Memory B cell (primary cell): ENCODE measurements at regions not wholly inside any gene's neighbourhood (a gene's known extent, or its start where the extent isn't known, plus 50 kb on each side); places are given as distances from the start of the nearest gene placed in this dataset.
A peak's percentile ranks its signal among the peaks of the same experiment; 100 is the strongest.
"Not testable (repeated sequence)": the region's sequence is repeated elsewhere in the genome, so short reads cannot be mapped to it uniquely, and the experiment has no call there.

Experiments used
- ATAC-seq: fragments of 150-1000 bp; cut with Tn5 transposase; 2 replicates; pipeline ENCODE4 v1.10.0; 2021; ENCODE audit warnings: low read depth, mild to moderate bottlenecking, moderate library complexity
- DNase-seq, 2 donors: peaks; one replicate each; pipeline ENCODE4 v3.0.0; 2022; ENCODE audit warnings: low spot score in 2 of 2
- H3K27ac Mint-ChIP-seq: one replicate; pipeline ENCODE4 v1.8.0; 2022; ENCODE audit warnings: mild to moderate bottlenecking, moderate library complexity, mixed read lengths
- H3K27me3 Mint-ChIP-seq: one replicate; pipeline ENCODE4 v1.8.0; 2022; ENCODE audit warnings: mixed read lengths
- H3K36me3 Mint-ChIP-seq: one replicate; pipeline ENCODE4 v1.8.0; 2022; ENCODE audit warnings: mild to moderate bottlenecking, mixed read lengths
- H3K4me1 Mint-ChIP-seq: one replicate; pipeline ENCODE4 v1.8.0; 2022; ENCODE audit warnings: mixed read lengths
- H3K4me3 Mint-ChIP-seq: one replicate; pipeline ENCODE4 v1.8.0; 2022; ENCODE audit warnings: mild to moderate bottlenecking, moderate library complexity, mixed read lengths
- H3K9me3 Mint-ChIP-seq: one replicate; pipeline ENCODE4 v1.8.0; 2022; ENCODE audit warnings: mixed read lengths

DNA sequence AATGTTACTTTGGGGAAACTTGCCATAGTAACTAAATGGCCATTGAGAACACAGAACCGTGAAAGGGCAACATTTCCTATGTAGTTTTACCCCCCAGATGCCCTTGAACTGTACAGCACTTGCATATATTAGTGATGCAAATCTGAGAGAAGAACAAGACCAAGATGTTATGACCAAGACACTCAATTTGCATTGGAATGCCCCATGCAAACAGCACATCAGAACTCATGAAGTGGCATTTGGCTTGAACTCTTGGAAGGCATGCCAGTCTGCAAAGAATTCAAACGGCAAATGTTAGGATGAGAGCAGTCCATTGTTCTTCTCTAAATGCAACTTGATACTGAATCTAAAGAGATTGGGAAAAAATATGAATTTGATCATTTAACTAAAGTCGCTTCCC is 139.4 kb upstream of the CXorf66 start:
- DNase-seq = no peak
- Mint-ChIP-seq H3K36me3 (no peaks in the 10 kb centered on the region), H3K4me1 (no peaks in the 10 kb centered on the region), H3K27ac (no peak overlapping the region), H3K27me3 (no peaks in the 10 kb centered on the region), H3K4me3 (no peak overlapping the region), H3K9me3 (no peaks in the 10 kb centered on the region)
- ATAC-seq = no peak

DNA sequence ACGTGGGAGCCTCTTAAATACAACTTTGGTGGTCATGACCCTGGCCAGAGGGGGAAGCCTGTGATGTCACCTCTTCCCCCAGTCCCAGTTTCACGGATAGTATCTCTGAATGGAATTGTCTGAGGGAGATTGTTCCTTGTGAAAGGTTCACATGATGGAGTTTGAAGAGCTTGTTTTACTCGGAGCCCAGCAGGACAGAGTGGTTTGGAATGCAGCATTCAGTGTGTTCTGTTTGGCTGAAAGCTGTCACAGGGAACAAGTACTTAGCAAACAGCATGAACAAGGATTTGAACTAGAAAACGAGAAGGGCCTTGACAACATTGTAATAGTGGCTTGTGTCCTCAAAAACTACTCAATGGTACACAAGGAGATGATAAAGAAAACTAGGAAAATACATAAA is 133.9 kb upstream of the CXorf66 start:
- no peaks in the 10 kb centered on the region for H3K4me1 Mint-ChIP-seq
- DNase-seq (no peak), ATAC-seq (no peak)
- no peak overlapping the region for H3K4me3 Mint-ChIP-seq
- H3K9me3 Mint-ChIP-seq = no peaks in the 10 kb centered on the region
- no peaks in the 10 kb centered on the region for H3K36me3 Mint-ChIP-seq
- H3K27me3 Mint-ChIP-seq = no peaks in the 10 kb centered on the region
- H3K27ac Mint-ChIP-seq = no peak overlapping the region

DNA sequence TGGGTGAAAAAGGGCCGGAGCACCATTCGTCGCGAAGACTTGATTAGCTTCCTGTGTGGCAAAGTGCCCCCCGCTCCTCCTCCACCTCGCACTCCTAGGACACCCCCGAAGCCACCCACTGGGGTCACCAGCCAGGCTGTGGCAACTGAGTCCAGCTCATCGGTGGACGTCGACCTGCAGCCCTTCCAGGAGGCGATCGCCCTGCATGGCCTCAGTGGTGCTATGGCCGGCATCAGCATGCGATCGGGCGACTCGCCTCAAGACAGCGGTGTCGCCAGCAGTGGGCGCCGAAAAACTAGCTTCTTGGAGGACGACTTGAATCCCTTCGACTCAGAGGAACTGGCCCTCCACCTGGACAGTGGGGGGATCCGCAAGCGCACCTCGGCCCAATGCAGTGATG is 126.8 kb upstream of the CXorf66 start:
- ATAC-seq (no peak), DNase-seq (no peak)
- Mint-ChIP-seq H3K4me1 (peaks cover 2% of the 10 kb centered on the region), H3K4me3 (no peak overlapping the region), H3K27me3 (peaks cover 1% of the 10 kb centered on the region), H3K9me3 (no peaks in the 10 kb centered on the region), H3K27ac (no peak overlapping the region), H3K36me3 (no peaks in the 10 kb centered on the region)

DNA sequence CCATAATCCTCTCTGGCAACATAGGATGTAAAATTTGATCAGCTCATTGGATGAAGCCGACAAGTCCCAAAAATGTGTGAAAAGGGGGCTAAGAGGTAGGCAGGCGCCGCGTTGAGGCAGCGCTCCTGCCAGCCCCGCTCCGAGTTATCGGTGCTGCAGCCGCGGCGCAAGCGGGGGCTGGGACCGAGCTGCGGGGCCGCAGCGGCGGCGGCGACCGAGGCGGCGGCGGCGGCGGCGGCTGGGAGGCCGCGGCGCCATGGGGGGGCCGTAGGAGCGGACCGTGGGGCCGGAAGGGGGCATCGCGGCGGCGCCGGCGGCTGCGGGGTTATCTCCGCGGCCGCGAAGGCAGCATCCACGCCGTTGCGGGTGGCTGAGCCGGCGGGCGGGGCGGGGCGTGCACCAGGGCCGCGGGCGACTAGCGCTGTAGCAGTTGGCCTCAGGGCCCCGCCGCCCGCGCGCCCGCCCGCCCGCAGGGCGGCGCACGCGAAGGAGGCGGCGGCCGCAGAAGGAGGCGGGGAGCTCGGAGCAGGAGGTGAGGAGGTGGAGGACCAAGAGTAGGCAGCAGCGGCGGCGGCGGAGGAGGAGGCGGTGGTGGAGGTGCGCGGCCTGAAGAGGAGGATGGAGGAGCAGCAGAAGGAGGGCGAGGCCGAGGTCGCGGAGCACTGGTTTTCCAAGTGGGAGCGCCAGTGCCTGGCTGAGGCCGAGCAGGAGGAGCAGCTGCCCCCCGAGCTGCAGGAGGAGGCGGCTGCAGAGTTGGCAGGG is 126.0 kb upstream of the CXorf66 start:
- no peak overlapping the region for H3K27ac Mint-ChIP-seq
- peaks cover 1% of the 10 kb centered on the region for H3K27me3 Mint-ChIP-seq
- peak; percentile 77 for ATAC-seq
- no peaks in the 10 kb centered on the region for H3K9me3 Mint-ChIP-seq
- DNase-seq = peak; percentile 1 to 22
- peaks cover 2% of the 10 kb centered on the region for H3K4me1 Mint-ChIP-seq
- H3K36me3 Mint-ChIP-seq = no peaks in the 10 kb centered on the region
- peak overlapping the region; percentile 70 for H3K4me3 Mint-ChIP-seq

DNA sequence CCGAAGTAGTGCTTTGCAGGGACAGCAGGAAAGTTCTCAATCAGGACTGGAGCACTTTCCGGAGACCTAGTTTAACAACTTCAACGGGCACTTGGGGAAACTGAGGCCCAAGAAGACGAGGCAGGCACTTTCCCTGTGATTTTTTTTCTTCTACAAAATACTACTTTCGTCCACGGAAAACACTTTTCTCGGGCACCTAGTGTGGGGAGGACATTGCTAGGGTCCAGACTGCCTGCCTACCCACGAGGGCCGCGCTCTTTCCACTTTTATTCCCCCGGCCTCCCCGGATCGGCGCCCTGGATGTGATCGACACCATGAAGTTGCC is 125.4 kb upstream of the CXorf66 start:
- Mint-ChIP-seq H3K27ac (no peak overlapping the region), H3K9me3 (no peaks in the 10 kb centered on the region), H3K4me1 (peaks cover 2% of the 10 kb centered on the region), H3K36me3 (no peaks in the 10 kb centered on the region), H3K27me3 (peaks cover 1% of the 10 kb centered on the region), H3K4me3 (peak overlapping the region; percentile 70)
- ATAC-seq (no peak), DNase-seq (no peak)

DNA sequence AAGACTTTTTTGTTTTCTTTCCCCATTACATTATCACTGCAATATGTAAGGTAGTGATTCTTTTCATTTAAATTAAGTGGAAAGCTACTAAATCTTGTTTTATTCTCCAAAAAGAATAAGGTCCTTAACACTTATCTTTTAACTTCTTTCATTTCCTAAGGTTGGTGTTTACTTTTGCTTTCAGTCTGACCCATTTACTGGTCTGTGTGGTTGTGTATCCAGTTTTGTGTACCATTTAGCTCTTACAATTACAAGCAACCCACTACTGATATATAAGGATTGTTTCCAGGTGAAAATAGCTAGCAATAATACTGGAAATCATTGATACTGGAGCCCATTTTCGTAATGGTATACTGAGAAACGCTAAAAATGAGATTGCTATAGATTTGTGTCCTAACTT is 123.1 kb upstream of the CXorf66 start:
- H3K9me3 Mint-ChIP-seq = no peaks in the 10 kb centered on the region
- H3K4me3 Mint-ChIP-seq = no peak overlapping the region
- H3K27ac Mint-ChIP-seq = no peak overlapping the region
- peaks cover 1% of the 10 kb centered on the region for H3K27me3 Mint-ChIP-seq
- peaks cover 2% of the 10 kb centered on the region for H3K4me1 Mint-ChIP-seq
- ATAC-seq = no peak
- DNase-seq = no peak
- no peaks in the 10 kb centered on the region for H3K36me3 Mint-ChIP-seq

DNA sequence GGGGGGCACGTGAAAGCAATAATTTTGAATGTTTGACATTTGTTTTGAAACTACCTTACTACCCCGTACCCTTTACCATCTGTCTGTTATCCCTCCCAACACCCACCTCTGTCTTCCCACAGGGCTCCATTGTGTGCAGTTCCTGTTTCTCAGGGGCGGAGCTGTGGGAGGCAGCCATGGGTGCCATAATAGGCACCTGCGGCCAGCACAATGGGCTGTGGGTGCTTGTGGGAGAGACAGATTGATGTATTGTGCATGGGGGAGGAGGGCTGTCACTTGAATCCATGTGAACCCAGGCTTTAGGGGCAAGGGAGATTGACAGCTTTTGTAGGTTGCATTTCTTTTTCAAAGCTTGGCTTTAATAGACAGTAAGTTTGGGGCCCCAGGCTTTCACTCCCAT is 122.6 kb upstream of the CXorf66 start:
- Mint-ChIP-seq H3K36me3 (no peaks in the 10 kb centered on the region), H3K4me1 (peaks cover 2% of the 10 kb centered on the region), H3K27ac (no peak overlapping the region), H3K27me3 (peaks cover 1% of the 10 kb centered on the region), H3K9me3 (no peaks in the 10 kb centered on the region), H3K4me3 (no peak overlapping the region)
- DNase-seq (no peak), ATAC-seq (peak; percentile 43)

DNA sequence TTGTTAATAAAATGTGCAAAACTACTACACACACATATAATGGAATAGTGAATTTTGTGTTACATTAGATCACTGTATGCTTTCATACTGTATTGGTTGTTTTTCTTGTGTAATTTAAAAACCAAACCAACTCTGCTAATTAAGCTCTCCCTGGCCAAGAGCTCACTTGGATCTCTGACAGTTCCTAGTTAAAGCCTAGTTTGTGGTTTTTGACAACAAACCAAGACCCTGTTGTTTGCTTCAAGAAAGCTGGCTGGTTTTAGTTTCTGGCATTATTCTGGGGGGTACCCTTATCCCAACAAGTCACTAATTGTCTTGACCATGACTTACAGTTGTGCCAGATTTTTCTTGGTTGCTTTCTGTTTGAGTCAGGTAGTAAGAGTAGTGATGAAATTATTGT is 121.4 kb upstream of the CXorf66 start:
- H3K4me3 Mint-ChIP-seq = no peak overlapping the region
- peaks cover 1% of the 10 kb centered on the region for H3K27me3 Mint-ChIP-seq
- no peaks in the 10 kb centered on the region for H3K9me3 Mint-ChIP-seq
- H3K27ac Mint-ChIP-seq = no peak overlapping the region
- no peak for ATAC-seq
- H3K36me3 Mint-ChIP-seq = no peaks in the 10 kb centered on the region
- peaks cover 2% of the 10 kb centered on the region for H3K4me1 Mint-ChIP-seq
- DNase-seq = no peak

DNA sequence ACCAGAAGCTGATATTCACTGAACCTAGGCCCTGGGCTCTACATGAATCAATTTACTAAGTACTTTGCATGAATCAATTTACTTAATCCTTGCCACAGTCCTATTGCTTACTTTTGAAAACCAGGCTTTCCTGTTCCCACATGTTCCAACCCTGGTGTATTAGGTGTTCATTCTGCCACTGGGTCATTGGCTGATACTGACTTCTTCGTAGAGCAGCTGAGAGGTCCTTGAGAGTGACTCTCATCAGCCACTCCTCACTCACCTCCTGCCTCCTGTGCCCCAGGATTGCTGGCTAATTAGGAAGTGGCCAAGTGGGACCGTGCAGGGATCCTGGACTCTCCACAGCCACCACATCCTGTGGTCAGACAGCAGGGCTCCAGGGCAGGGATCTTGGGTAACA is 109.5 kb upstream of the CXorf66 start:
- not testable (repeated sequence) for ATAC-seq, H3K9me3 Mint-ChIP-seq, H3K27me3 Mint-ChIP-seq, DNase-seq, H3K27ac Mint-ChIP-seq, H3K4me3 Mint-ChIP-seq, H3K36me3 Mint-ChIP-seq, H3K4me1 Mint-ChIP-seq

DNA sequence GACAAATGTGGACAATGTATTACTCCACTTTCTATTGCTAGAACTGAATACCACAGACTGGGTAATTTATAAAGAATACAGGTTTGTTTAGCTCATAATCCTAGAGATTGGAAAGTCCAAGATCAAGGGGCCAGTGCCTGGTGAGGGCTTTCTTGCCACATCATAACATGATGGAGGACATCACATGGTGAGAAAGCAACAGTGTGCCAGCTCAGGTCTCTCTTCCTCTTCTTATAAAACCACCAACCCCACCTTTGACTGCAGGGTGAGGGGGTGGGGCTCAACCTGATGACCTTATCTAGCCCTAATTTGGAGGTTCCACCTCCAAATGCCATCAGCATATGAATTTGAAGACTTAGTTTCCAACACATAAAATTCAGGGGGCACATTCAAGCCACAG is 105.7 kb upstream of the CXorf66 start:
- Mint-ChIP-seq H3K4me1 (no peaks in the 10 kb centered on the region), H3K4me3 (no peak overlapping the region), H3K9me3 (no peaks in the 10 kb centered on the region), H3K36me3 (no peaks in the 10 kb centered on the region), H3K27me3 (no peaks in the 10 kb centered on the region), H3K27ac (no peak overlapping the region)
- ATAC-seq (no peak), DNase-seq (no peak)

DNA sequence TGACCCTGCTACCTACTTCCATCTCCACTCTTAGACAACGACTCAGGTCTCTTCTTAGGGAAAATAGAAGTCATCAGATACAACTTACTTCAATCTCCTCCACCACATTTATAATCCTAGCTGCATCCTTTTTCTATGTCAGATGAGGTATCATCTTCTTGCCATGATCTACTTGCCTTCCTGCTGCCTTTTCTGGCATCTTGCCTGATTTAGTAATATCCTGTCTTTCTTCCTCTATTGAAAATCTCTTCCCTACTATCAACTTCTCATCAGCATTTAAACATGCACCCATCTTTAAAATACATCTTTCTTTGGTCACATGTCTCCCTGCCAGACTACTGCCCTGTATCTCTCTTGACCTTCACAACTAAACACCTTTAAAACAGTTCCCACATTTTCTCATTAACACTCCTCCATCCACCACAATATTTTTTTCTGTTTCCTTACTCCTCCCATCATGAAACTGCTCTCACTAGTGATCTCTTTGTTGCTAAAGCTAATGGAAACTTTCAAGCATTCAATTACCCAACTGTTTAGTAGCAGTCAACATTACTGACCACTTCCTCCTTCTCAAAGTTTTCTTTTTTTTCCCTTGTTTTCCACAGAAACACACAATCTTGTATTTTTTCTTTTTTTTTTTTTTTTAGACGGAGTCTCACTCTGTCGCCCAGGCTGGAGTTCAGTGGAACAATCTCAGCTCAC is 100.8 kb upstream of the CXorf66 start:
- H3K36me3 Mint-ChIP-seq = no peaks in the 10 kb centered on the region
- no peak for DNase-seq
- H3K4me3 Mint-ChIP-seq = no peak overlapping the region
- no peak for ATAC-seq
- H3K27ac Mint-ChIP-seq = no peak overlapping the region
- H3K9me3 Mint-ChIP-seq = no peaks in the 10 kb centered on the region
- peaks cover 1% of the 10 kb centered on the region for H3K27me3 Mint-ChIP-seq
- no peaks in the 10 kb centered on the region for H3K4me1 Mint-ChIP-seq

DNA sequence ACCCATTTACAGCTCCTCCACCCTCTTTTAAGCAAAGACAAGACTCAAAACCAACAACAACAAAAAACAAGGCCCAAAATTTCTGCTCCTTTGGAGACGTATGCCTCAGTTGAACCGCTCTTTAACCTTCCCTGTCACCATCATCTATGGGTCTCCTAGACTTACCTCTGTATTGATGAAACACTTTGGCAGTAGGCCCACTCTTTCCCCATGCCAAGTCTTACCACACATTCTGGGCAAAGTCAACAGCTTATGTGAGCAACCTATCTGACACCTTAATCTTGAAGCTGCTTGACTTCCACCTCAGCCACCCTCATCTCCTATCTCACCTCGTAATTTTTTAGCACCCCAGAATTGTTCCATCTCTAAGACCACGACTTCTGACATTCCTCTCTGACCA is 99.7 kb upstream of the CXorf66 start:
- H3K4me1 Mint-ChIP-seq = no peaks in the 10 kb centered on the region
- H3K27me3 Mint-ChIP-seq = peaks cover 1% of the 10 kb centered on the region
- H3K4me3 Mint-ChIP-seq = no peak overlapping the region
- ATAC-seq = no peak
- no peaks in the 10 kb centered on the region for H3K9me3 Mint-ChIP-seq
- H3K36me3 Mint-ChIP-seq = no peaks in the 10 kb centered on the region
- H3K27ac Mint-ChIP-seq = no peak overlapping the region
- DNase-seq = no peak

DNA sequence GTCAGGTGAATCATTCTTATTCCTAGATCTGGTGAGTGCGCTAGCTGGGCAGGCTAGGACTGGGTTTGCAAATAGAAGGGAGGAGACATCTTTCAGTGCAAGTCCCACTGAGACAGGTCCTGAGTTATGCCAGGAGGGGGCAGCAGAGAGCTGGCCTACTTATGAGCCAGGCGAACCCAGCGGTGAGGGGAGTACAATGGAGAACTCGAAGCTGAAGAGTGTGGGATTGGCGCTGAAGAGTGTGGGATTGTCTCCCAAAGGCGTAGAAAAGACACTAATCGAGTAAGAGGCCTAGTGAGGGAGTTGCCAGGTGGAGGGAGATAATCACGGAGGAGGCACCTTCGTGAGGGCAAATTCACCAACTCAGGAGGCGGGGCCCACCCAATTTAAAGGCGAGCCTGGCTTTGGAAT is 91.7 kb upstream of the CXorf66 start:
- Mint-ChIP-seq H3K27me3 (peaks cover 8% of the 10 kb centered on the region), H3K4me1 (peaks cover 4% of the 10 kb centered on the region), H3K36me3 (no peaks in the 10 kb centered on the region), H3K9me3 (no peaks in the 10 kb centered on the region), H3K4me3 (no peak overlapping the region), H3K27ac (no peak overlapping the region)
- peak; percentile 11 to 35 for DNase-seq
- peak; percentile 45 for ATAC-seq

DNA sequence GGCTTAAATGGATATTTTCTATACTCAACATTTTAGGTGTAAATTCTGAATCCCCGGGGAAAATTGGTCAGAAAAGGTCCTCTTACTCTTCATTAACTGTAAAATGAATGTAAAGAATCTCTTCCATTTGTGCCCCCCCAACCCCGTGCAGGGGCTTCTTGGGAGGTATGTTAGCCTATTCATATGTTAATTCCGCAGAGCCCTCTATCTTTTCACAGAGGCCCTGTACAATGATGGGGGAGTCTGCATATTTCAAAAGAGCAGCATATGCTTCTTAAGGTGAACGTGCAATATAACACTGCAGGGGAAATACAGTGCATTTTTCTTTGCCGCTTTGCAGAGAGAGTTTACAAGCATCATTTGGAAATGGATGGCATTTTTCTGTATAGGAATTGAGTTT is 88.5 kb upstream of the CXorf66 start:
- no peak for DNase-seq
- Mint-ChIP-seq H3K4me3 (no peak overlapping the region), H3K27me3 (peaks cover 6% of the 10 kb centered on the region), H3K36me3 (no peaks in the 10 kb centered on the region), H3K4me1 (peaks cover 4% of the 10 kb centered on the region), H3K27ac (no peak overlapping the region), H3K9me3 (no peaks in the 10 kb centered on the region)
- no peak for ATAC-seq

DNA sequence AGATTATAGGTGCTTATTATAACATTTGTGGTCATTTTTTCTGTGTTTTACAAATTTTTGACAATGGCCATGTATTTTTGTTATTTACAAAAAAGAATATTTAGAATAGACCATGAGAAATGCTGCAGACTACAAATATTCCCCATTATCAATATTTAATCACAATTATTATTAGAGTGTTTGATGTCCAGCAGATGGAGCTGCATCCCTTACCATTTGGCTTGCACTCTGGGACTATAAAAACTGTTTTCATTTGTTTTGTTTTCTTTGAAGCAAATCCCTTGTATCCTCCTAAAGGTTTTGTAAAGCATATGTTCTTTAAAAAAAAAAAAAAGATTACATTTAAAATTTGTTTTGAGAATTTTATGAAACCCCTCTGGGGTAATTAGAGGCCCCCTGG is 85.6 kb upstream of the CXorf66 start:
- ATAC-seq = no peak
- no peak for DNase-seq
- no peaks in the 10 kb centered on the region for H3K36me3 Mint-ChIP-seq
- H3K27me3 Mint-ChIP-seq = peaks cover 3% of the 10 kb centered on the region
- no peak overlapping the region for H3K27ac Mint-ChIP-seq
- no peaks in the 10 kb centered on the region for H3K4me1 Mint-ChIP-seq
- no peak overlapping the region for H3K4me3 Mint-ChIP-seq
- H3K9me3 Mint-ChIP-seq = no peaks in the 10 kb centered on the region
